Mesenchymal stem cell (in vitro differentiated cells and primary cell): ENCODE measurements at regions not wholly inside any gene's neighbourhood (a gene's known extent, or its start where the extent isn't known, plus 50 kb on each side); places are given as distances from the start of the nearest gene placed in this dataset.

Experiments used
- DNase-seq: peaks from one replicate; pipeline ENCODE4 v3.0.0-alpha.2; 2013
- H2AFZ ChIP-seq: one replicate; pipeline ENCODE4 v1.6.1; 2013; ENCODE audit warnings: low read depth, mild to moderate bottlenecking, control low read depth, inconsistent platforms, low read length, moderate library complexity
- H2AK5ac ChIP-seq: 2 replicates; pipeline ENCODE4 v1.6.1; 2013; ENCODE audit warnings: low read length, moderate library complexity, mild to moderate bottlenecking, inconsistent platforms; ENCODE audit not compliant: severe bottlenecking
- H2BK120ac ChIP-seq: one replicate; pipeline ENCODE4 v1.6.1; 2013; ENCODE audit warnings: low read depth, mild to moderate bottlenecking, inconsistent platforms, low read length, moderate library complexity
- H2BK12ac ChIP-seq, 2 experiments: one replicate each; pipeline ENCODE4 v1.6.1; 2013; ENCODE audit warnings: inconsistent platforms in 2 of 2, low read length in 2 of 2, mild to moderate bottlenecking in 2 of 2, moderate library complexity in 2 of 2, control low read depth in 1 of 2
- H2BK15ac ChIP-seq: one replicate; pipeline ENCODE4 v1.6.1; 2013; ENCODE audit warnings: mild to moderate bottlenecking, low read depth, inconsistent platforms; ENCODE audit not compliant: poor library complexity, severe bottlenecking
- H2BK5ac ChIP-seq: 2 replicates; pipeline ENCODE4 v1.6.1; 2013; ENCODE audit warnings: low read depth, mild to moderate bottlenecking, low read length, control low read depth, inconsistent platforms; ENCODE audit not compliant: poor library complexity, severe bottlenecking
- H3K14ac ChIP-seq, 2 experiments: one replicate each; pipeline ENCODE4 v1.6.1; 2013; ENCODE audit warnings: inconsistent platforms in 2 of 2, low read length in 2 of 2, control low read depth in 1 of 2, mild to moderate bottlenecking in 1 of 2, moderate library complexity in 1 of 2
- H3K18ac ChIP-seq, 2 experiments: one replicate each; pipeline ENCODE4 v1.6.1; 2013; ENCODE audit warnings: inconsistent platforms in 2 of 2, low read length in 2 of 2, control low read depth in 1 of 2, low read depth in 1 of 2, mild to moderate bottlenecking in 1 of 2
- H3K23ac ChIP-seq, 2 experiments: one replicate each; pipeline ENCODE4 v1.6.1; 2013; ENCODE audit warnings: inconsistent platforms in 2 of 2, low read length in 2 of 2, mild to moderate bottlenecking in 2 of 2, moderate library complexity in 2 of 2, control low read depth in 1 of 2
- H3K27ac ChIP-seq: 2 replicates; pipeline ENCODE4 v1.5.1; 2013; ENCODE audit warnings: mild to moderate bottlenecking, moderate library complexity, low read length, control low read depth, inconsistent platforms; ENCODE audit not compliant: poor library complexity, severe bottlenecking
- H3K27me3 ChIP-seq, 2 experiments: 2 replicates each; pipeline versions ENCODE4 v1.6.1 to v1.7.0; 2013; ENCODE audit warnings: low read length in 2 of 2, mild to moderate bottlenecking in 2 of 2, moderate library complexity in 2 of 2, control low read depth in 1 of 2, inconsistent platforms in 1 of 2; ENCODE audit not compliant: control insufficient read depth in 1 of 2, insufficient read depth in 1 of 2
- H3K36me3 ChIP-seq, 2 experiments: 2 replicates each; pipeline versions ENCODE4 v1.6.1 to v1.7.0; 2013; ENCODE audit warnings: low read length in 2 of 2, control low read depth in 1 of 2, inconsistent platforms in 1 of 2, low read depth in 1 of 2, mild to moderate bottlenecking in 1 of 2; ENCODE audit not compliant: insufficient read depth in 2 of 2, control insufficient read depth in 1 of 2
- H3K4ac ChIP-seq, 2 experiments: one replicate each; pipeline ENCODE4 v1.6.1; 2013; ENCODE audit warnings: inconsistent platforms in 2 of 2, low read length in 2 of 2, mild to moderate bottlenecking in 2 of 2, moderate library complexity in 2 of 2, control low read depth in 1 of 2, low read depth in 1 of 2
- H3K4me1 ChIP-seq: 2 replicates; pipeline ENCODE4 v1.6.1; 2013; ENCODE audit warnings: low read depth, low read length, control low read depth; ENCODE audit not compliant: control insufficient read depth, insufficient read depth
- H3K4me2 ChIP-seq: 2 replicates; pipeline ENCODE4 v1.6.1; 2013; ENCODE audit warnings: low read length, mild to moderate bottlenecking, inconsistent platforms; ENCODE audit not compliant: poor library complexity, severe bottlenecking
- H3K4me3 ChIP-seq, 2 experiments: 2 replicates each; pipeline versions ENCODE4 v1.5.1 to v1.7.0; 2013; ENCODE audit warnings: low read length in 2 of 2, mild to moderate bottlenecking in 2 of 2, control low read depth in 1 of 2, low read depth in 1 of 2; ENCODE audit not compliant: insufficient read depth in 1 of 2
- H3K79me1 ChIP-seq: replicated peaks from 2 replicates; pipeline ENCODE4 v1.6.1; 2013; ENCODE audit warnings: mild to moderate bottlenecking, control low read depth, low read length, inconsistent platforms; ENCODE audit not compliant: poor library complexity, severe bottlenecking
- H3K9ac ChIP-seq: 2 replicates; pipeline ENCODE4 v1.7.0; 2013; ENCODE audit warnings: mild to moderate bottlenecking, low read length, moderate library complexity
- H3K9me3 ChIP-seq: 2 replicates; pipeline ENCODE4 v1.7.0; 2013; ENCODE audit warnings: mild to moderate bottlenecking, low read length; ENCODE audit not compliant: control insufficient read depth
- H4K8ac ChIP-seq: one replicate; pipeline ENCODE4 v1.6.1; 2013; ENCODE audit warnings: inconsistent platforms, mild to moderate bottlenecking, low read length, moderate library complexity
- H4K91ac ChIP-seq: one replicate; pipeline ENCODE4 v1.6.1; 2013; ENCODE audit warnings: mild to moderate bottlenecking, low read length, inconsistent platforms
- WGBS: methylation state at CpG from one replicate; pipeline ENCODE4 v1.1.7; 2013; ENCODE audit warnings: mixed read lengths; 5-methylcytosine and 5-hydroxymethylcytosine counted together

- no peak overlapping the region for H3K9ac ChIP-seq
- no peak overlapping the region for H2BK5ac ChIP-seq
- WGBS = 30% methylated on average over 3 of the region's 3 CpGs
- H3K4me1 ChIP-seq = no peaks in the 10 kb centered on the region
- no peak overlapping the region for H2AK5ac ChIP-seq
- no peak overlapping the region for H3K4me3 ChIP-seq
- no peak overlapping the region for H3K23ac ChIP-seq
- no peak overlapping the region for H3K4me2 ChIP-seq
- no peak overlapping the region for H3K18ac ChIP-seq
- no peak overlapping the region for H3K14ac ChIP-seq
- no peak overlapping the region for H4K8ac ChIP-seq
- H3K27me3 ChIP-seq = no peaks in the 10 kb centered on the region
- no peak overlapping the region for H2BK12ac ChIP-seq
- H4K91ac ChIP-seq = no peak overlapping the region
- H3K79me1 ChIP-seq = no peaks in the 10 kb centered on the region
- no peak overlapping the region for H3K4ac ChIP-seq
- no peak overlapping the region for H2BK120ac ChIP-seq
- H2BK15ac ChIP-seq = no peak overlapping the region
- no peaks in the 10 kb centered on the region for H3K9me3 ChIP-seq
- no peak overlapping the region for H3K27ac ChIP-seq
- H3K36me3 ChIP-seq = no peaks in the 10 kb centered on the region
- no peak for DNase-seq
- no peak overlapping the region for H2AFZ ChIP-seq
These were observed 1249.2 kb downstream of the NLGN4Y start for GRCh38 chrY:15773579-15773978.

- Histone ChIP-seq H3K36me3 (no peaks in the 10 kb centered on the region), H3K4me2 (no peak overlapping the region), H3K14ac (no peak overlapping the region), H2BK120ac (no peak overlapping the region), H2AK5ac (no peak overlapping the region), H3K27me3 (no peaks in the 10 kb centered on the region), H3K79me1 (no peaks in the 10 kb centered on the region), H4K8ac (no peak overlapping the region), H3K27ac (no peak overlapping the region), H3K4me3 (no peak overlapping the region), H3K4me1 (no peaks in the 10 kb centered on the region), H2BK12ac (no peak overlapping the region), H2BK5ac (no peak overlapping the region), H3K23ac (no peak overlapping the region), H3K18ac (no peak overlapping the region), H2AFZ (no peak overlapping the region), H3K9me3 (no peaks in the 10 kb centered on the region), H2BK15ac (no peak overlapping the region), H3K9ac (no peak overlapping the region), H4K91ac (no peak overlapping the region), H3K4ac (no peak overlapping the region)
- no peak for DNase-seq
- WGBS = 90% methylated on average over 2 of the region's 3 CpGs
These were observed 1251.6 kb downstream of the NLGN4Y start for GRCh38 chrY:15775880-15776279.

- Histone ChIP-seq H3K4me3 (no peak overlapping the region), H3K4me2 (no peak overlapping the region), H3K14ac (no peak overlapping the region), H3K27ac (no peak overlapping the region), H3K23ac (no peak overlapping the region), H2AK5ac (no peak overlapping the region), H2BK120ac (no peak overlapping the region), H4K8ac (no peak overlapping the region), H2BK12ac (no peak overlapping the region), H3K4ac (no peak overlapping the region), H2BK5ac (no peak overlapping the region), H3K79me1 (no peaks in the 10 kb centered on the region), H4K91ac (no peak overlapping the region), H3K27me3 (no peaks in the 10 kb centered on the region), H2AFZ (no peak overlapping the region), H3K4me1 (no peaks in the 10 kb centered on the region), H3K36me3 (no peaks in the 10 kb centered on the region), H3K9me3 (no peaks in the 10 kb centered on the region), H3K9ac (no peak overlapping the region), H3K18ac (no peak overlapping the region), H2BK15ac (no peak overlapping the region)
- DNase-seq = no peak
These were observed 1255.6 kb downstream of the NLGN4Y start for GRCh38 chrY:15779891-15780290.

- Histone ChIP-seq H2AFZ (no peak overlapping the region), H3K27ac (no peak overlapping the region), H3K36me3 (no peaks in the 10 kb centered on the region), H2BK15ac (no peak overlapping the region), H3K4me1 (no peaks in the 10 kb centered on the region), H2BK120ac (no peak overlapping the region), H2AK5ac (no peak overlapping the region), H2BK5ac (no peak overlapping the region), H3K4me2 (no peak overlapping the region), H3K4ac (no peak overlapping the region), H3K23ac (no peak overlapping the region), H3K27me3 (no peaks in the 10 kb centered on the region), H3K9ac (no peak overlapping the region), H3K4me3 (no peak overlapping the region), H3K9me3 (no peaks in the 10 kb centered on the region), H4K8ac (no peak overlapping the region), H3K79me1 (no peaks in the 10 kb centered on the region), H4K91ac (no peak overlapping the region), H3K14ac (no peak overlapping the region), H2BK12ac (no peak overlapping the region), H3K18ac (no peak overlapping the region)
- 0% methylated on average over 2 of the region's 3 CpGs for WGBS
- peak; percentile 63 for DNase-seq
These were observed 1275.7 kb downstream of the NLGN4Y start for GRCh38 chrY:15800021-15800420.
